ENCODE measurements at regions not wholly inside any gene's neighbourhood (a gene's known extent, or its start where the extent isn't known, plus 50 kb on each side); places are given as distances from the start of the nearest gene placed in this dataset.

DNA sequence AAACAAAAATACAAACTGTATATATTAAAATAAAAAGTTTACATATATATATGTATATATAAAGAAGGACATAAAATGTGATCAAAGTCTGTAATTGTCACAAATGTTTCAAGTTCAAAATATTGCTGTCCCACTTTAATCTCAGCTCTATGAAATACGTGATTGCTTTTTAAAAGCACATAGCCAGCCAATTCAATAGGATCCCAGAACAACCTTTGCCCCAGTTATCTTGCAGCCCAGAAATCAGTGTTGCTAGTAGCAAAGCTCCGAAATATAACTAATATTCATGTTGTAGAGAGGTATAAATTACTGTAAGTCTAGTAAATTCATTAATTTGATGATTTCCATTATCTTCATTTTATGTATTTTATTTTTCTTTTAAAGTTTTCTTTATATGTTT is 114.6 kb downstream of the ELOVL4 start:
- 80% methylated on average over 1 of the region's 2 CpGs for WGBS (ENCODE audit: insufficient coverage)
- peaks cover 0 to 2% (median 0%) of the 10 kb centered on the region in 7 donors for H3K9me3 Mint-ChIP-seq
- no peak for DNase-seq
- peaks cover 4 to 8% (median 7%) of the 10 kb centered on the region in 3 donors for H3K27me3 Mint-ChIP-seq (ENCODE audit: low read depth in 3 of 3)
- Histone ChIP-seq H3K4me3 (replicated peaks in 1 of 3; ENCODE audit: low read depth in 2 of 3, low read length in 3 of 3) (no peak overlapping the region), H3K36me3 (replicated peaks in 1 of 2; ENCODE audit: control insufficient read depth in 1 of 2, insufficient read depth in 2 of 2, low read length in 2 of 2) (no peaks in the 10 kb centered on the region), H3K27me3 (ENCODE audit: control insufficient read depth in 2 of 2, insufficient read depth in 2 of 2, low read length in 2 of 2) (no peaks in the 10 kb centered on the region), H3K4me2 (replicated peaks; ENCODE audit: extremely low read depth, low read length, poor library complexity, severe bottlenecking) (no peak overlapping the region), H2AFZ (ENCODE audit: insufficient read depth, low read depth, low read length, poor library complexity, severe bottlenecking) (no peak overlapping the region), H3K79me2 (ENCODE audit: insufficient read depth, low read length) (no peaks in the 10 kb centered on the region), H3K9me3 (replicated peaks in 1 of 2; ENCODE audit: control insufficient read depth in 1 of 2, insufficient read depth in 1 of 2, low read length in 2 of 2) (no peaks in the 10 kb centered on the region), H3K4me1 (ENCODE audit: control insufficient read depth in 1 of 2, insufficient read depth in 2 of 2, low read length in 2 of 2) (no peaks in the 10 kb centered on the region), H3K27ac (ENCODE audit: low read depth in 1 of 2, low read length in 2 of 2) (no peak overlapping the region), H3K9ac (ENCODE audit: insufficient read depth, low read length, poor library complexity, severe bottlenecking) (no peak overlapping the region), H4K20me1 (ENCODE audit: insufficient read depth, low read length) (no peaks in the 10 kb centered on the region)
- intact Hi-C loops (cut with micrococcal nuclease): no loop called here
- H3K36me3 Mint-ChIP-seq: no peaks in the 10 kb centered on the region
- no peaks in the 10 kb centered on the region for H3K4me1 Mint-ChIP-seq
- H3K4me3 Mint-ChIP-seq: no peak overlapping the region
- TF ChIP-seq, protein P1, sequence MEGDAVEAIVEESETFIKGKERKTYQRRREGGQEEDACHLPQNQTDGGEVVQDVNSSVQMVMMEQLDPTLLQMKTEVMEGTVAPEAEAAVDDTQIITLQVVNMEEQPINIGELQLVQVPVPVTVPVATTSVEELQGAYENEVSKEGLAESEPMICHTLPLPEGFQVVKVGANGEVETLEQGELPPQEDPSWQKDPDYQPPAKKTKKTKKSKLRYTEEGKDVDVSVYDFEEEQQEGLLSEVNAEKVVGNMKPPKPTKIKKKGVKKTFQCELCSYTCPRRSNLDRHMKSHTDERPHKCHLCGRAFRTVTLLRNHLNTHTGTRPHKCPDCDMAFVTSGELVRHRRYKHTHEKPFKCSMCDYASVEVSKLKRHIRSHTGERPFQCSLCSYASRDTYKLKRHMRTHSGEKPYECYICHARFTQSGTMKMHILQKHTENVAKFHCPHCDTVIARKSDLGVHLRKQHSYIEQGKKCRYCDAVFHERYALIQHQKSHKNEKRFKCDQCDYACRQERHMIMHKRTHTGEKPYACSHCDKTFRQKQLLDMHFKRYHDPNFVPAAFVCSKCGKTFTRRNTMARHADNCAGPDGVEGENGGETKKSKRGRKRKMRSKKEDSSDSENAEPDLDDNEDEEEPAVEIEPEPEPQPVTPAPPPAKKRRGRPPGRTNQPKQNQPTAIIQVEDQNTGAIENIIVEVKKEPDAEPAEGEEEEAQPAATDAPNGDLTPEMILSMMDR (IDR thresholded peaks at IDR 0.05): no peak
- no peak overlapping the region for H3K27ac Mint-ChIP-seq

DNA sequence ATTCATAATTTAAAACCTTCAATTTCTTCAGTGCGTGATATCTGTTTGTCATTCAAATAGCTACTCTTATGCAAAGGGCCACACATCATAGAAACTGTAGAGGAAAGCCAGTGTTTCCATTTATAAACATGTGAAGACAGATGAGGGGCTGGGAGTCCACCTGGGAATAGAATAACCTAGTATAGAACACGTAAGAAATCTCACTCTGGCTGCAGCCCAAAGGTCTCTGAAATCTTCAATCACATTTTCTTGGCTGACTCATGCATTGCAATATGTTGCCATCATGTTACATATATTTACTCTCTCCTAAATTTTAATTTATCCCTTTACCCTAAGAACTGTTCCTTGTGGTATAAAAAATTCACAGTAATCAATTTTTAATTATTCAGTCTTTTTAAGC is 123.2 kb downstream of the ELOVL4 start:
- Mint-ChIP-seq H3K27me3 (ENCODE audit: low read depth in 3 of 3) (peaks cover 2 to 7% (median 3%) of the 10 kb centered on the region in 3 donors), H3K4me1 (no peaks in the 10 kb centered on the region), H3K9me3 (peaks cover 0 to 10% (median 3%) of the 10 kb centered on the region in 7 donors), H3K36me3 (no peaks in the 10 kb centered on the region), H3K27ac (no peak overlapping the region), H3K4me3 (no peak overlapping the region)
- H3K9ac ChIP-seq (ENCODE audit: insufficient read depth, low read length, poor library complexity, severe bottlenecking): no peak overlapping the region
- H3K4me3 ChIP-seq (replicated peaks in 1 of 3; ENCODE audit: low read depth in 2 of 3, low read length in 3 of 3): no peak overlapping the region
- DNase-seq: no peak
- H3K9me3 ChIP-seq (replicated peaks in 1 of 2; ENCODE audit: control insufficient read depth in 1 of 2, insufficient read depth in 1 of 2, low read length in 2 of 2): peaks cover 0 to 4% of the 10 kb centered on the region in 2 donors
- WGBS (ENCODE audit: insufficient coverage): no CpG with 5 or more reads among the region's 2 CpGs
- no peaks in the 10 kb centered on the region for H3K79me2 ChIP-seq (ENCODE audit: insufficient read depth, low read length)
- TF ChIP-seq, protein P1 (IDR thresholded peaks at IDR 0.05): no peak
- no peaks in the 10 kb centered on the region for H3K27me3 ChIP-seq (ENCODE audit: control insufficient read depth in 2 of 2, insufficient read depth in 2 of 2, low read length in 2 of 2)
- no peaks in the 10 kb centered on the region for H3K4me1 ChIP-seq (ENCODE audit: control insufficient read depth in 1 of 2, insufficient read depth in 2 of 2, low read length in 2 of 2)
- no peak overlapping the region for H2AFZ ChIP-seq (ENCODE audit: insufficient read depth, low read depth, low read length, poor library complexity, severe bottlenecking)
- no peak overlapping the region for H3K27ac ChIP-seq (ENCODE audit: low read depth in 1 of 2, low read length in 2 of 2)
- H3K36me3 ChIP-seq (replicated peaks in 1 of 2; ENCODE audit: control insufficient read depth in 1 of 2, insufficient read depth in 2 of 2, low read length in 2 of 2): no peaks in the 10 kb centered on the region
- no peaks in the 10 kb centered on the region for H4K20me1 ChIP-seq (ENCODE audit: insufficient read depth, low read length)
- intact Hi-C loops (cut with micrococcal nuclease): no loop called here
- H3K4me2 ChIP-seq (replicated peaks; ENCODE audit: extremely low read depth, low read length, poor library complexity, severe bottlenecking): no peak overlapping the region

All from CD14-positive monocyte (primary cell).